GM10266 (cell line): ENCODE measurements at regions not wholly inside any gene's neighbourhood (a gene's known extent, or its start where the extent isn't known, plus 50 kb on each side); places are given as distances from the start of the nearest gene placed in this dataset.
"Not testable (repeated sequence)": the region's sequence is repeated elsewhere in the genome, so short reads cannot be mapped to it uniquely, and the experiment has no call there.

Experiments
- DNase-seq: peaks from one replicate; pipeline ENCODE4 v3.0.0; 2012; ENCODE audit errors: extremely low spot score
- CTCF ChIP-seq: IDR thresholded peaks from 2 replicates; pipeline ENCODE4 v1.5.1; 2012; ENCODE audit warnings: mild to moderate bottlenecking, low read depth; ENCODE audit not compliant: control insufficient read depth, insufficient read depth; ENCODE audit errors: missing control alignments

GRCh38 chr7:6991169-6991611, 165.1 kb upstream of the CCZ1B start:
- DNase-seq = not testable (repeated sequence)

- not testable (repeated sequence) for DNase-seq
Measured at GRCh38 chr7:6991686-6992085, 165.6 kb upstream of the CCZ1B start.

- not testable (repeated sequence) for DNase-seq
Measured at GRCh38 chr7:6992133-6992532, 166.1 kb upstream of the CCZ1B start.

GRCh38 chr7:6995026-6995425, 169.0 kb upstream of the CCZ1B start:
- not testable (repeated sequence) for DNase-seq

- DNase-seq = not testable (repeated sequence)
Measured at GRCh38 chr7:6995493-6996289, 169.6 kb upstream of the CCZ1B start.

- not testable (repeated sequence) for DNase-seq
Measured at GRCh38 chr7:6999067-6999666, 173.1 kb upstream of the CCZ1B start.

- no peak for DNase-seq
- TF ChIP-seq CTCF = no peak
Measured at GRCh38 chr7:7002418-7003062, 176.5 kb upstream of the CCZ1B start.

- no peak for TF ChIP-seq CTCF
- no peak for DNase-seq
Measured at GRCh38 chr7:7005303-7005702, 177.0 kb upstream of the C1GALT1 start.

GRCh38 chr7:7005949-7006348, 176.4 kb upstream of the C1GALT1 start:
- DNase-seq = not testable (repeated sequence)

- DNase-seq = not testable (repeated sequence)
Measured at GRCh38 chr7:7011241-7011640, 171.1 kb upstream of the C1GALT1 start.

- not testable (repeated sequence) for DNase-seq
Measured at GRCh38 chr7:7011751-7012150, 170.6 kb upstream of the C1GALT1 start.

GRCh38 chr7:7014827-7015595, 167.3 kb upstream of the C1GALT1 start:
- no peak for DNase-seq
- TF ChIP-seq CTCF = no peak
